NOMO-1 treated with DMSO at 0.1 percent for 48 hours (cell line): ENCODE measurements at regions not wholly inside any gene's neighbourhood (a gene's known extent, or its start where the extent isn't known, plus 50 kb on each side); places are given as distances from the start of the nearest gene placed in this dataset.
"Not testable (repeated sequence)": the region's sequence is repeated elsewhere in the genome, so short reads cannot be mapped to it uniquely, and the experiment has no call there.

ENCODE experiments used
- DNase-seq: peaks from one replicate; lab custom pipeline; 2025; ENCODE audit not compliant: unreplicated experiment; lab: John Stamatoyannopoulos, UW

- no peak for DNase-seq
Observed at GRCh38 chr2:16925145-16925544, 259.5 kb upstream of the CYRIA start.

GRCh38 chr2:16915341-16915755, 249.7 kb upstream of the CYRIA start:
- not testable (repeated sequence) for DNase-seq

- no peak for DNase-seq
Observed at GRCh38 chr2:16911746-16912145, 246.1 kb upstream of the CYRIA start.

GRCh38 chr2:16908656-16909055, 243.0 kb upstream of the CYRIA start:
- DNase-seq = no peak

GRCh38 chr2:16907645-16908282, 242.1 kb upstream of the CYRIA start:
- no peak for DNase-seq

DNA sequence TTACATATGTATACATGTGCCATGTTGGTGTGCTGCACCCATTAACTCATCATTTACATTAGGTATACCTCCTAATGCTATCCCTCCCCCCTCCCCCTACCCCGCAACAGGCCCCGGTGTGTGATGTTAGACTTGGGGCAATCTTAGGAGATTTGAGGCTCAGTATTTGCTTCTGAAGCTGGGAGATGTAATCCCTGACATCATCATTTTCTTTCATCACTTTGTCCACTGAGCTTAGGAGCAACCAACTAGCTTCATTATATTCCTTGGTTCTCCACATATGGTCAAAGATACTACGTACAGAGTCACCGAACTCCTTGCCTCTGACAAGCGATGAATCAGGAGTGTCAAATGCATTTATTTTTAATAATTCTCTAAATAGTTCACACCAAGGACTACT, 239.7 kb upstream of the CYRIA start:
- not testable (repeated sequence) for DNase-seq

GRCh38 chr2:16900405-16901025, 234.9 kb upstream of the CYRIA start:
- peak; percentile 41 for DNase-seq

DNA sequence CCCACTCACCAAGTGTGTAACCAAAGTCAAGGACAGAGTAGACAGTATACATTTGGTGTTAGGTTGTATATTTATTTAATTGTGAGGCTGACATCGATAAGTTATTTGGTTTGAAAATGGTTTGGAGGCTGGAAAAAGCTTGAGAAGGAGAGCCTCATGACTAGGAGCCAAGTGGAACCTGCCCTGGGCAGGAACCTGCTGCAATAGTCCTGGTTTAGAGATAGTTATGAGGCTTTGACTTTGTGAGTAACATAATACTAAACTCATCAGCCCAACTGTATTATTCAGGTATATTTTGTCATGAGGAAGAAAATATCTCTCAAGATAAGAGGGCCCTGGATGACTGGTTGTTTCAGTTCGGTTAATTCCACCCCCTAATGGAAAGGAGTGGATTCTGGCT, 234.3 kb upstream of the CYRIA start:
- DNase-seq = no peak

GRCh38 chr2:16890081-16890480, 224.4 kb upstream of the CYRIA start:
- DNase-seq = no peak

DNA sequence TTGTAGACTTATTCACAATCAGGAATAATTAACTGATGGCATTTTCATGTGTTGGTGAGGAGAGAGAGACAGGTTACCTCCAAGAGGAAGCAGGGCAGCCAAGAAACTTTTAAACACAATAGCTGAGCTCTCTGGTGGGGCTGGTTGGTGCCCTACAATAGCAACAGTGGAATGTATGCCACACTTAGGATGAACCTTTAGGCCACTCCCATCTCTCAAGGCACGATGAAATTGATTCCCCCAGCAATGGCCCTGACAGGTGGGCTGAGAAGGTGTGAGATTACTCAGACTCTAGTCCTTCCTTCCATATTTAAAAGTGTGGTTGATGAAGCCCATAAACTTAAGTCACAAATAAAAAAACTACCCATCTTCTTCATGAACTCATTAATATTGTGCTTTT, 219.4 kb upstream of the CYRIA start:
- DNase-seq = no peak

GRCh38 chr2:16882706-16883105, 217.1 kb upstream of the CYRIA start:
- DNase-seq = no peak

DNA sequence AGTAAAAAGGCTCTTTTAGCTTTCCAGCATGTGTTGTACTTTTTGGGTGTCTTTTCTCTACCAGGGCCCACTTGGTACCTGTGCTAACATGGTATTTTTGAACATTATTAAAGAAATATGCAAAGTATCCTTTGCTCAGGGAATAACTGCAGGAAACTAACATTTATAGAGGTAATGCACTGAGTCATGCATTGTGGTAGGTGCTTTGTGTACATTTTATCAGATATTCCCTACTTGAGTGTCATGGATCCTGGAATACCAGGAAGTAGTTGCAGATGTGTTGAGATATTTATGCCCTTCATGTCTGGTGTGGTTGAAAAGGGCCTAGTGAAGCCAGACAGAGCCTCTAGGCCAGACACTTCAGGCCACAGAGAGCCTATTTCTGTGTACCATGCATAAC, 215.5 kb upstream of the CYRIA start:
- no peak for DNase-seq

GRCh38 chr2:16871411-16871810, 205.8 kb upstream of the CYRIA start:
- peak; percentile 45 for DNase-seq

GRCh38 chr2:16870491-16871076, 204.9 kb upstream of the CYRIA start:
- DNase-seq = no peak

DNA sequence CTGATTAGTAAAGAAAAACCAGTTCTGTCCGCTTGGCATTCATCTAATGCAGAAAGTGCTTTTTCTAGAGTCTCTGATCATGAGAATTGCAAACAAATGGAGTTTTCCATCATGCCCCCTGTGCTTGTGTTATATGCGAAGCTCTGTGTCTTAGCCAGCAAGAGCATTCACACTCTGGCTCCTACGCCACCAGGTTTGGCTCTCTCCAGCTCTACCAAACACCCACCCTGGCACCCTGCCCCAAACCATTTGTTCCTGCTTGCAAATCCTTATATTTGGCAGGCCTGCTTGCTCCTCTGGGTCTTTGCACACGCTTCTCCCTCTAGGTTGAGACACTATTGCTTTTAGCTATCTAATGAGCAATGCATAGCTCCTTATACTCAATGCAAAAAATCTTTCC, 204.1 kb upstream of the CYRIA start:
- DNase-seq = no peak

DNA sequence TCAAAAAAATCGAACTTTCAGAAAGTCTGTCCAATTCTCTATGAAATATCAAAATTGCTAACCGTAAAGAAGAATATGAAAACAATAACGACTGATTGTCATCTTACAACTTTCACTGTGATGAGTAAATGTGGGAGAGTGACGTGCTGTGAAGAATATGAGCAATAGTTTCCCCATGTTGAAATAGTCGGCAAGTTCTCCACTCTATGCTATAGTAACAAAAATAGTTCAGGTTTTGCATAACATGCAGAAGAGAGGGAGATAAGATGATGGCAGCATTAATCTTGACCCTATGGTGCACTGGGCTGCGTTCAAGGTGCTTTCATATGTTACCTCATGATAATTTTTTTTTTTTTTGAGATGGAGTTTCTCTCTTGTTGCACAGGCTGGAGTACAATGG, 196.8 kb upstream of the CYRIA start:
- DNase-seq = peak; percentile 90

DNA sequence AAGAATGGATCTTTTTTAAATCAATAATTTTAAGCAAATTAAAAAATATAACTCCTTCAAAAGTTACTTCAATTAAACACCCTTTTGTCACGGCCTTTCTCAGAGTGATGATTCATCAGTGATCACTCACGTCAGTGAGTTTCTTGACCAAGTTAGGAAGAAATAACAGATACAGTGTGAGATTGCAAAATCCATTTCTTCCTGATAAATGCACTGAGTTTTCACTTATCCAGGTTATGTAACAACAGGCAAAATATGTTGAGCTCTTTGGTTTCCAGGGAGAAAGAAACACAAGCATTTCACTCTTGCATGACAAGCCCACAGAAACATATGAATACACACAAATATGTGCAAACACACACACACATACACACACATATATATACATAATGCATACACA, 195.9 kb upstream of the CYRIA start:
- peak; percentile 70 for DNase-seq

- peak; percentile 47 for DNase-seq
Observed at GRCh38 chr2:16861111-16861510, 195.5 kb upstream of the CYRIA start.

DNA sequence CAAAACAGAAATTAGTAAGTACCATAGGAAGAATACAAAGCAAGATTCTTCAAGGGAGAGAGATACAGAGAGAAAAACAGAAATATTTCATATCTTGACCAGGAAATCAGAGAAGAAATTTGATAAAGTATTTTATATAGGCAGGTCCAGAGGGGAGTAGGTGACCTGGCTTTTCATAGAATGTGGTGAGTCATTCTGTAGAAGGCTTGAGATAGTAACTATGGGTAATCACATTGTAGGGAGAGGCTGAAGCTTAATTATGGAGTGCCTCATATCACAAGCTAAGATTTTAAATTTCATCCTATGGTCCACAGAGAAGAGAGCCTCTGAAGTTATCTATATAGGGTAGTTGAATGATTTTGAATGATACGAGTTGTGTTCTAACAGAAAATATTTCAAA, 195.0 kb upstream of the CYRIA start:
- DNase-seq = no peak

GRCh38 chr2:16855183-16855582, 189.5 kb upstream of the CYRIA start:
- no peak for DNase-seq

- DNase-seq = no peak
Observed at GRCh38 chr2:16853088-16853487, 187.5 kb upstream of the CYRIA start.

- no peak for DNase-seq
Observed at GRCh38 chr2:16852651-16853050, 187.0 kb upstream of the CYRIA start.

DNA sequence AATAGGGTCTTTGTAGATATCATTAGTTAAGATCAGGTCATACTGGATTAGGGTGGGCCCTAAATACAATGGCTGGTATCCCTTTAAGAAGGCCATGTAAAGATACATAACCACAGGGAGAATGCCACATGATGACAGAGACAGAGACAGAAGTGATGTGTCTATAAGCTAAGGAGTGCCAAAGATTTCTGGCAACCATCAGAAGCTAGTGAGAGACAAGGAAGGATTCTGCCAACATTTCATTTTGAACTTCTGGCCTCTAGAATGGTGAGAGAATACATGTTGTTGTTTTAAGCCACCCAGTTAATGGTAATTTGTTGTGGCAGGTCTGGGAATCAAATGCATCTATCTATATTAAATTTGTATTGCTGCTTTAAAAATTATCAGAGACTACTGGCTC, 185.5 kb upstream of the CYRIA start:
- no peak for DNase-seq
